Lung (tissue), 11 donors: ENCODE measurements at regions not wholly inside any gene's neighbourhood (a gene's known extent, or its start where the extent isn't known, plus 50 kb on each side); places are given as distances from the start of the nearest gene placed in this dataset.

Experiments used
- ATAC-seq: fragments of 200-7000 bp; cut with Tn5 transposase; one replicate; pipeline ENCODE4 v1.9.1; 2020; ENCODE audit warnings: moderate number of reproducible peaks; ENCODE audit not compliant: insufficient read depth, low FRiP score
- DNase-seq, 3 donors: peaks; one replicate each; pipeline ENCODE4 v3.0.0-alpha.2; 2013 to 2017
- H3K27ac ChIP-seq, 2 donors: one replicate each; pipeline ENCODE4 v1.5.1; 2013; ENCODE audit warnings: mild to moderate bottlenecking in 2 of 2, moderate library complexity in 2 of 2, control low read depth in 1 of 2, inconsistent platforms in 1 of 2, low read depth in 1 of 2, low read length in 1 of 2
- H3K27me3 ChIP-seq, 3 donors: one replicate each; pipeline ENCODE4 v1.5.1; 2013; ENCODE audit warnings: low read length in 2 of 3; ENCODE audit not compliant: control insufficient read depth in 3 of 3, insufficient read depth in 3 of 3
- H3K36me3 ChIP-seq, 4 donors: one replicate each; pipeline ENCODE4 v1.5.1; 2013; ENCODE audit warnings: low read length in 4 of 4, mild to moderate bottlenecking in 1 of 4, moderate library complexity in 1 of 4; ENCODE audit not compliant: control insufficient read depth in 4 of 4, insufficient read depth in 4 of 4
- H3K4me1 ChIP-seq, 5 donors: one replicate each; pipeline ENCODE4 v1.5.1; 2013; ENCODE audit warnings: low read length in 5 of 5, mild to moderate bottlenecking in 2 of 5, moderate library complexity in 1 of 5; ENCODE audit not compliant: control insufficient read depth in 5 of 5, insufficient read depth in 5 of 5
- H3K4me3 ChIP-seq: one replicate; pipeline ENCODE4 v1.5.1; 2013; ENCODE audit warnings: mild to moderate bottlenecking, control low read depth, moderate library complexity
- H3K9ac ChIP-seq, 2 donors: one replicate each; pipeline ENCODE4 v1.5.1; 2013; ENCODE audit warnings: low read length in 2 of 2, control low read depth in 1 of 2; ENCODE audit not compliant: insufficient read depth in 1 of 2
- H3K9me3 ChIP-seq, 4 donors: one replicate each; pipeline ENCODE4 v1.5.1; 2013; ENCODE audit warnings: low read length in 3 of 4, mild to moderate bottlenecking in 1 of 4, moderate library complexity in 1 of 4; ENCODE audit not compliant: control insufficient read depth in 4 of 4, insufficient read depth in 3 of 4
- CTCF ChIP-seq: IDR thresholded peaks from 2 replicates; pipeline ENCODE4 v1.5.1; 2012; ENCODE audit warnings: mild to moderate bottlenecking; ENCODE audit errors: control extremely low read depth, extremely low read depth
- WGBS, 2 donors: extraction: QIAGEN DNeasy Blood & Tissue Kit; methylation state at CpG; one replicate each; pipeline ENCODE4 v1.1.7; 2013; 5-methylcytosine and 5-hydroxymethylcytosine counted together
- donor health status: control.
- donor health status: control.
- donor health status: Bipolar disorder and iron deficiency.
- donor health status: healthy.
- donor health status: DM: yes; HTN: yes; CAD: no.

GRCh38 chr2:163852616-163853015, 116.8 kb upstream of the FIGN start:
- 47 to 64% methylated on average over 3 of the region's 3 CpGs for WGBS, 2 donors
- no peaks in the 10 kb centered on the region for H3K27me3 ChIP-seq
- H3K9ac ChIP-seq: no peak overlapping the region
- no peak overlapping the region for H3K4me3 ChIP-seq
- H3K9me3 ChIP-seq: no peaks in the 10 kb centered on the region
- no peak overlapping the region for H3K27ac ChIP-seq
- no peak for ATAC-seq
- DNase-seq: no peak
- H3K36me3 ChIP-seq: no peaks in the 10 kb centered on the region
- TF ChIP-seq CTCF: no peak
- H3K4me1 ChIP-seq: peaks cover 0 to 6% (median 0%) of the 10 kb centered on the region in 5 donors

- no peak for TF ChIP-seq CTCF
- Histone ChIP-seq H3K4me3 (no peak overlapping the region), H3K27ac (no peak overlapping the region), H3K9me3 (no peaks in the 10 kb centered on the region), H3K27me3 (no peaks in the 10 kb centered on the region), H3K36me3 (no peaks in the 10 kb centered on the region), H3K9ac (no peak overlapping the region), H3K4me1 (peaks cover 0 to 6% (median 0%) of the 10 kb centered on the region in 5 donors)
- WGBS, 2 donors: 79 to 81% methylated on average over 3 of the region's 3 CpGs
- no peak for ATAC-seq
- no peak for DNase-seq
These were observed 114.1 kb upstream of the FIGN start for GRCh38 chr2:163849756-163850435.

GRCh38 chr2:163838890-163839289, 103.1 kb upstream of the FIGN start:
- Histone ChIP-seq H3K9ac (no peak overlapping the region), H3K27ac (no peak overlapping the region), H3K4me1 (no peaks in the 10 kb centered on the region), H3K36me3 (no peaks in the 10 kb centered on the region), H3K4me3 (no peak overlapping the region), H3K27me3 (no peaks in the 10 kb centered on the region), H3K9me3 (no peaks in the 10 kb centered on the region)
- DNase-seq (no peak), ATAC-seq (no peak)
- TF ChIP-seq CTCF: no peak

GRCh38 chr2:163836167-163836566, 100.4 kb upstream of the FIGN start:
- ATAC-seq (no peak), DNase-seq (no peak)
- no peaks in the 10 kb centered on the region for H3K4me1 ChIP-seq
- H3K4me3 ChIP-seq: no peak overlapping the region
- TF ChIP-seq CTCF: no peak
- H3K9ac ChIP-seq: no peak overlapping the region
- no peaks in the 10 kb centered on the region for H3K9me3 ChIP-seq
- no peaks in the 10 kb centered on the region for H3K36me3 ChIP-seq
- no peaks in the 10 kb centered on the region for H3K27me3 ChIP-seq
- no peak overlapping the region for H3K27ac ChIP-seq
